ENCODE measurements at regions not wholly inside any gene's neighbourhood (a gene's known extent, or its start where the extent isn't known, plus 50 kb on each side); places are given as distances from the start of the nearest gene placed in this dataset.

DNA sequence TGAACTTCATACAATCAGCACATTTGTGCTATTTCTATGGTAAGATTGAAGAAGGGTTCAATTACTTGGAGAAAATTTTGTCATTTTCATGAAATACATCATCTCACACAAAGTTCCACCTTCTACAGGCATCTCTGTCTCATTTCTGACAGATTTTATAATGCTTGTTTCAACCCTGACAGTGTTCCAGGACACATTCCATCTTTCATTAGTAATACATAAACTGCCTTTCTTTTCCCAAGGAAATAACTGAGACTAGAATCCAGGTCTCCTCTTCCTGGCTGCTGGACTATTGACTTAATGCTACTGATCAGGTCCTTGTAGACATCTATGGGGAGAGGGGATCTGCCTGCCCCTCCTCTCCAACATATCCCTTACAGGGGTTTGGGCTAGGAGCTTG is 70.1 kb upstream of the PLPP4 start:
- DNase-seq: no peak

DNA sequence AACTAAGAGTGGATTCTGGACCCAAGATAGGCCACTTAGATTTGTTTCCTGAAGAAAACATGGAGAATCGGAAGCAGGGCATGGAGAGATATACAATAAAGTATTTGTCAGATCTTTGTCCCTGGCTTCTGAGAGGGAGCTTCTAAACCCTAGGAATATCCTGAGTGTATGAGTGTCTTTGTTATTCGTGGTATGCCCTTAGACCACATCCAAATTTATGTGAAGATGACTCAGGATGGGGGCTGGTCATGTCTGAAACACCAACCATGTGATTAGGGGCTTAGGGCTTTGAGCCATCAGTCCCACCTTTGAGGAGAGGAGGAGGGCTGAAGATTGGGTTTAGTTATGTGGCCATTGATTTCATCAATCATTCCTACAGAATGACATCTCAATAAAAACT is 69.7 kb upstream of the PLPP4 start:
- no peak for DNase-seq

GRCh38 chr10:120392245-120392644 is 64.8 kb upstream of the PLPP4 start:
- no peak for DNase-seq

DNA sequence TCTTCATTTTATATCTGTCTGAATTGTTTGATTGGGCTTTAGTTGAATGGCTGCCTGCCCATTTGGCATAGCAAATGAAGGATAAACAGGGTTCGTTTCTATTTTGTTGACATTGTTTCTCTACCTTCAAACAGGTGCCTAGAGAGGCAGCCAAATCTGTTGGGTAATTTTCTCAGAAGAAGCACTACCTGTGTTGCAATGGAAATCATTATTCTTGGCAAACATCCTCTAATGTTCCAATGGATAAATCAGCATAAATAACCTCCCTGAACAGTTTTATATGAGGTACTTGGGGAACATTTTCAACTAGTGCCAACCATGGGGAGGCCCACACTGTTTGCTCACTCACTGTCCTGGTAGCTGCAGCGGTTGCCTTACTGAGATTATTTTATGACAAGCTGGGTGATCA is 64.4 kb upstream of the PLPP4 start:
- no peak for DNase-seq

DNA sequence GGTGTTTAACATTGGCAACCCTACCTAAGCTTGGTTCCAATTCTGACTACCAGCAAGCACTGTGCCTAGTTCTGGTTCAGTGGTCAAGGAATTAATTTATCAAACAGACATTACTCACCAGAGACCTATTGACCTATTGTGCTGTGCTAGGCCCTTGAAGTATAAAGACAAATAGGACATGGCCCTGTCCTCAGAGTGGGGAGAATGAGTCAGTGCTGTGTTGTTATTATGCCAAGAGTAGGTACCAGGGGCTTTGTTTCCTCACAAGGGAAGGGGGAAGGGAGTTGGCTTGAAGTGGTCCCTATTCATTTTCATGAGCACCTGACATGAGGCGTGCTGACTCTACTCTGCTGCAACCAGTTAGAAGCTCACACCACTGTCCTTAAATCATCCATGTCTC is 62.6 kb upstream of the PLPP4 start:
- no peak for DNase-seq

DNA sequence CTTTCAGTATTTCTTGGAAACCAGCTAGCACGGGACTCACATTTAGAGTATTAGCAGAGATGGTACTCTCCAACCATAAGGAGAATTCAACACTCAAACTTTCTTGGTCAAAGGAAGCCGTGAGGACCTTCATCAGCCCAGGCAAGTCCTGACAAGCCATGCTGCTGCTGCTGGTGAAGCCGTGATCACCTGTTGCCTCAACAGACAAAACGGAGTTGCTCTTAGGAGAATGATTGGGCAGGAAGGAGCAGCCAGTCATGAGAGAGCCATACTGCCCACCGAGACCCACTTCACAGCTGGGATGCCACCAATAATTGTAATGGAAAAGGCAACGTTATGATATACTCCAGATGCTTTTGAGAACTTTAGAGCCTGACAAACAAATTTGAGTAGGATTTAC is 60.8 kb upstream of the PLPP4 start:
- DNase-seq: no peak

GRCh38 chr10:120398180-120398579 is 58.8 kb upstream of the PLPP4 start:
- DNase-seq: no peak

GRCh38 chr10:120400601-120401000 is 56.4 kb upstream of the PLPP4 start:
- DNase-seq: no peak

- DNase-seq: no peak
Observed at GRCh38 chr10:120402147-120402766, 54.8 kb upstream of the PLPP4 start.

DNA sequence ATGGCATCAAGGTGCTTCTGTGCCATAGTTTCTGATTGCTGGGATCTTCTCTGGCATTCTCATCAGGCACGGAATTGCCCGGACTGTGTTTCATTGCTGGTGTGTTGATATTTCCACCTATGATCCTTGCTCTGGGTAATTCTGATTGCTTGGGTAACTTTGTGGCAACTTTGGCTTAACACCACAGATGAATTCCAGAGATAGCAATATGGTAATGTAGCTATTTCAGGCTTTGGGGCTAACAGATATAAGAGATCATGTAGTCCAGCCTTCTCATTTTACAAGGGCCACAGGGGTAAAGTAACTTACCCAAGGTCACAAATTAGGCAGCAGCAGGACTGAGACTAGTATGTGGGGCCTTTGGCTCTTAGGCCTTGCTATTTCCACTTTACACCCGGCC is 53.9 kb upstream of the PLPP4 start:
- DNase-seq: no peak

DNA sequence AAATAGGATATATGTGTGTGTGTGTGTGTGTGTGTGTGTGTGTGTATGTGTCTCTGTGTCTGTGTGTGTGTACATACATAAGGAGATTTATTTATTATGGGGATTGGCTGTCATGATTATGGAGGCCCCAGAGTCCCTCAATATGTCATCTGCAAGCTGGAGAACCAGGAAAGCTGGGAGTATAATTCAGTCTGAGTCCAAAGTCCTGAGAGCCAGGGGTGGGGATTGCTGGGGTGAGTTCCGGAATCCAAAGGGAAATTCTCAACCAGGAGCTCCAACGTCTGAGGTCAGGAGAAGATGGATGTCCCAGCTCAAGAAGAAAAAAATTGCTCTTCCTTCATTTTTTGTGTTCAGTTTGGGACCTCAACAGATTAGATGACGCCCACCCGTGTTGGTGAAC is 50.7 kb upstream of the PLPP4 start:
- no peak for DNase-seq

Data from activated effector memory CD4-positive, alpha-beta T cell treated with Interleukin-2 at 50 U/mL for 16 hours (primary cell).